Natural killer cell (primary cell): ENCODE measurements at regions not wholly inside any gene's neighbourhood (a gene's known extent, or its start where the extent isn't known, plus 50 kb on each side); places are given as distances from the start of the nearest gene placed in this dataset.

Experiments used
- ATAC-seq, 3 donors: fragments of 150-1000 bp in 2 of 3; fragments of 200-7000 bp in 1 of 3; cut with Tn5 transposase; 1 replicate in 1 of 3; 2 replicates in 2 of 3; pipeline ENCODE4 v1.10.0; 2021; ENCODE audit warnings: mild to moderate bottlenecking in 2 of 3, moderate library complexity in 2 of 3
- DNase-seq, 2 donors: peaks; one replicate each; pipeline versions ENCODE4 v3.0.0 to v3.0.0-alpha.2; 2013 to 2021; ENCODE audit warnings: mixed read lengths in 1 of 2
- H3K27ac ChIP-seq: one replicate; pipeline ENCODE4 v1.5.1; 2013; ENCODE audit warnings: mild to moderate bottlenecking, low read length
- H3K27me3 ChIP-seq: one replicate; pipeline ENCODE4 v1.6.1; 2013; ENCODE audit warnings: low read length; ENCODE audit not compliant: control insufficient read depth, insufficient read depth
- H3K36me3 ChIP-seq: one replicate; pipeline ENCODE4 v1.6.1; 2013; ENCODE audit warnings: low read length; ENCODE audit not compliant: control insufficient read depth, insufficient read depth
- H3K4me1 ChIP-seq: one replicate; pipeline ENCODE4 v1.6.1; 2013; ENCODE audit warnings: low read length; ENCODE audit not compliant: control insufficient read depth, insufficient read depth
- H3K4me3 ChIP-seq: one replicate; pipeline ENCODE4 v1.5.1; 2013; ENCODE audit warnings: low read length
- H3K9me3 ChIP-seq: one replicate; pipeline ENCODE4 v1.6.1; 2013; ENCODE audit warnings: low read length; ENCODE audit not compliant: control insufficient read depth, insufficient read depth
- H3K27ac Mint-ChIP-seq, 2 donors: one replicate each; pipeline ENCODE4 v1.8.0; 2022; ENCODE audit warnings: mild to moderate bottlenecking in 2 of 2, mixed read lengths in 2 of 2, moderate library complexity in 1 of 2
- H3K27me3 Mint-ChIP-seq, 2 donors: one replicate each; pipeline ENCODE4 v1.8.0; 2022; ENCODE audit warnings: low read depth in 2 of 2, mixed read lengths in 2 of 2
- H3K36me3 Mint-ChIP-seq: one replicate; pipeline ENCODE4 v1.8.0; 2022; ENCODE audit warnings: mixed read lengths
- H3K4me1 Mint-ChIP-seq, 2 donors: one replicate each; pipeline ENCODE4 v1.8.0; 2022; ENCODE audit warnings: mixed read lengths in 2 of 2
- H3K4me3 Mint-ChIP-seq: one replicate; pipeline ENCODE4 v1.8.0; 2022; ENCODE audit warnings: mild to moderate bottlenecking, moderate library complexity, mixed read lengths
- H3K9me3 Mint-ChIP-seq, 2 donors: one replicate each; pipeline ENCODE4 v1.8.0; 2022; ENCODE audit warnings: mixed read lengths in 2 of 2
- WGBS: methylation state at CpG from one replicate; pipeline ENCODE4 v1.1.7; 2013; ENCODE audit warnings: missing lambda C conversion rate; ENCODE audit not compliant: insufficient coverage; 5-methylcytosine and 5-hydroxymethylcytosine counted together
- intact Hi-C: fragments of 100-400 bp; cut with micrococcal nuclease; formaldehyde crosslinking; loops from one replicate; pipeline ENCODE4 v1.14.2; 2022
- TF ChIP-seq, protein P1 (sequence below): fragments of 200-600 bp; IDR thresholded peaks from one replicate; pipeline ENCODE4 v1.8.0; 2022; ENCODE audit warnings: antibody characterized with exemption

DNA sequence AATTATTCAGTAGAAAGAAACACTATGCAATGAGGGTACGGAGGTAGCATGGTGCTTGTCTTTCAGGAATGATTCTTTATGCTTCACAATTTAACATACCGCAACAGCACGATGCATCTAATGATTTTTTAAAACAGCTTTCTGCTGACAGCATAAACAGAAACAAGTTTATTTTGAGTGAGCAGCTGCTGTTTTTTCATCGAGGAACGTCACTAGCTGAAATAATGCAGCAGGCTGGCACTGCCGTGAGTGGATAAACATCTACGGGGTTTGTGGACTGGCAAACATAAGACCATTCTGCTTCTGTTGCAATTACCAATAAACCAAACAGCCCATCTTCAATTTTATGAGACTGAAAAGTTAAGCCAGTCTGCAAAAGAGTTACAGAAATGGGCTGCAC, 871.8 kb downstream of the RPS29 start:
- Histone ChIP-seq H3K4me3 (no peak overlapping the region), H3K36me3 (no peaks in the 10 kb centered on the region), H3K4me1 (no peaks in the 10 kb centered on the region), H3K27me3 (no peaks in the 10 kb centered on the region), H3K27ac (no peak overlapping the region), H3K9me3 (no peaks in the 10 kb centered on the region)
- intact Hi-C loops: no loop called here
- ATAC-seq: no peak
- Mint-ChIP-seq H3K27me3 (no peaks in the 10 kb centered on the region), H3K27ac (no peak overlapping the region), H3K9me3 (peaks cover 6 to 14% of the 10 kb centered on the region in 2 donors), H3K4me3 (no peak overlapping the region), H3K36me3 (no peaks in the 10 kb centered on the region), H3K4me1 (no peaks in the 10 kb centered on the region)
- WGBS: 95% methylated on average over 7 of the region's 7 CpGs
- DNase-seq: no peak
- TF ChIP-seq, protein P1, sequence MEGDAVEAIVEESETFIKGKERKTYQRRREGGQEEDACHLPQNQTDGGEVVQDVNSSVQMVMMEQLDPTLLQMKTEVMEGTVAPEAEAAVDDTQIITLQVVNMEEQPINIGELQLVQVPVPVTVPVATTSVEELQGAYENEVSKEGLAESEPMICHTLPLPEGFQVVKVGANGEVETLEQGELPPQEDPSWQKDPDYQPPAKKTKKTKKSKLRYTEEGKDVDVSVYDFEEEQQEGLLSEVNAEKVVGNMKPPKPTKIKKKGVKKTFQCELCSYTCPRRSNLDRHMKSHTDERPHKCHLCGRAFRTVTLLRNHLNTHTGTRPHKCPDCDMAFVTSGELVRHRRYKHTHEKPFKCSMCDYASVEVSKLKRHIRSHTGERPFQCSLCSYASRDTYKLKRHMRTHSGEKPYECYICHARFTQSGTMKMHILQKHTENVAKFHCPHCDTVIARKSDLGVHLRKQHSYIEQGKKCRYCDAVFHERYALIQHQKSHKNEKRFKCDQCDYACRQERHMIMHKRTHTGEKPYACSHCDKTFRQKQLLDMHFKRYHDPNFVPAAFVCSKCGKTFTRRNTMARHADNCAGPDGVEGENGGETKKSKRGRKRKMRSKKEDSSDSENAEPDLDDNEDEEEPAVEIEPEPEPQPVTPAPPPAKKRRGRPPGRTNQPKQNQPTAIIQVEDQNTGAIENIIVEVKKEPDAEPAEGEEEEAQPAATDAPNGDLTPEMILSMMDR: no peak

DNA sequence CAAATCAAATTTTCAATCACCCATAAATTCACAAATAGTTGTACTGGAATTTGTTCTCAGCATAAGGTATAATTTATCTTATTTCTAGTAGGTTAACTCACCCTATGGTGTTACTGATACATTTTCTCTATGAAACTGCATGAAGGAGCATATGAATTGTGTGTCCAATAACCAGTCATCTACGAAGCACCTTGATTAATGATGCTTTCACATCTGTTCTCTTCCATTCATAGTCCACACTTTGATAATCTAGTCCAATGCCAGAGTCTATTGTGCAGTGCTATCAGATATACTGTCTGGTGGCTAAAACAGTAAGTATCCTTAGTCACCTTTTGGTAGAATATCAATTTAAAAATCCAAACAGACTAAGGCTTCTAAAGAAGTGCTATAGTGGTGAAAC, 876.0 kb downstream of the RPS29 start:
- Mint-ChIP-seq H3K9me3 (peaks cover 9 to 11% of the 10 kb centered on the region in 2 donors), H3K4me1 (no peaks in the 10 kb centered on the region), H3K27ac (no peak overlapping the region), H3K4me3 (no peak overlapping the region), H3K27me3 (no peaks in the 10 kb centered on the region), H3K36me3 (no peaks in the 10 kb centered on the region)
- H3K9me3 ChIP-seq: no peaks in the 10 kb centered on the region
- no peaks in the 10 kb centered on the region for H3K36me3 ChIP-seq
- TF ChIP-seq, protein P1: no peak
- ATAC-seq (no peak), DNase-seq (no peak)
- no peaks in the 10 kb centered on the region for H3K4me1 ChIP-seq
- 83% methylated on average over 1 of the region's 1 CpG for WGBS
- intact Hi-C loops: no loop called here
- no peak overlapping the region for H3K27ac ChIP-seq
- no peak overlapping the region for H3K4me3 ChIP-seq
- H3K27me3 ChIP-seq: no peaks in the 10 kb centered on the region

DNA sequence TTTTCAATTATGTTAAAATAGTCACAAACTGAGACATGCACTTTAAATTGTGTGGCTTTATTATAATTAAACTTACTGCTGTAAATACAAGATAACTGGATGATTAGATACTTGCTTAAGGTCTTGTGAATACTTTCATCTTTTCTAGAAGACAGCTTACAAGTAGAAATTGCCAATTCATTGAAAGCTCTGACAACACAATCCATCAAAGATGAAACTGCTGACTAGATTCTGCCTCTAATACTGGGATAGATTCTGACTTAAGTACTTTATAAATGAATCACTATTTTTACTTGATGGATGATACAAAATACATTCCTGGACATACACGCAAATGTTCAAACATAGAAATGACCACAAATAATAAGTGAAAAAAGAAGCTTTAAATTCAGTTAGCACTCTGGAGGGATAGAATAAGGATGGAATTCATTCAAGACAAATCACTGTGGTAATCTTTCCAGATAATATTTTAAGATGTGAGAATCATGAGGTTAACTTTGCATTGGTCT, 876.8 kb downstream of the RPS29 start:
- no CpG with 5 or more reads among the region's 1 CpG for WGBS
- H3K27ac ChIP-seq: no peak overlapping the region
- no peaks in the 10 kb centered on the region for H3K36me3 Mint-ChIP-seq
- no peaks in the 10 kb centered on the region for H3K36me3 ChIP-seq
- DNase-seq: no peak
- H3K4me1 ChIP-seq: no peaks in the 10 kb centered on the region
- no peaks in the 10 kb centered on the region for H3K27me3 ChIP-seq
- no peak overlapping the region for H3K27ac Mint-ChIP-seq
- H3K4me3 Mint-ChIP-seq: no peak overlapping the region
- no peaks in the 10 kb centered on the region for H3K4me1 Mint-ChIP-seq
- H3K4me3 ChIP-seq: no peak overlapping the region
- TF ChIP-seq, protein P1: no peak
- no peaks in the 10 kb centered on the region for H3K27me3 Mint-ChIP-seq
- H3K9me3 Mint-ChIP-seq: peaks cover 9 to 11% of the 10 kb centered on the region in 2 donors
- ATAC-seq: no peak
- intact Hi-C loops: no loop called here
- H3K9me3 ChIP-seq: no peaks in the 10 kb centered on the region

DNA sequence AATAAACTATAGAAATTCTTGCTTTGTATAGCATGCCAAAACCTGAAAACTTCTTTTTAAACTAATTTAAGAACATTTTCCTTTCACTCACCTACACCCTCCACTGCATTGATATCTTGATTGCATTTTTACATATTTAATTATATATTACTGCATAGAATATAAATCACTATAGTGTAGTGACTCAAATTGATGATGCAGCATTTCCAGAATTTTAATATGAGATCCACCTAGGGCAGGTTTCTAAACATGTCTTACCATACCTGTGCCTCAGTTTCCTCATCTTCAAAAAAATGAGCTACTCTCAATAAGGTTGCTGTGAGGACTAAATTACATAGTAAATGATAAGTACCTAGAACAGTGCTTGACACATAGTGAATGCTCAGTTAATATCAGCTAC, 881.5 kb downstream of the RPS29 start:
- no peak overlapping the region for H3K27ac Mint-ChIP-seq
- H3K4me3 Mint-ChIP-seq: no peak overlapping the region
- Histone ChIP-seq H3K36me3 (no peaks in the 10 kb centered on the region), H3K4me3 (no peak overlapping the region), H3K4me1 (no peaks in the 10 kb centered on the region), H3K27me3 (no peaks in the 10 kb centered on the region), H3K27ac (no peak overlapping the region), H3K9me3 (no peaks in the 10 kb centered on the region)
- intact Hi-C loops: no loop called here
- peaks cover 11 to 13% of the 10 kb centered on the region in 2 donors for H3K9me3 Mint-ChIP-seq
- DNase-seq (no peak), ATAC-seq (no peak)
- H3K36me3 Mint-ChIP-seq: no peaks in the 10 kb centered on the region
- TF ChIP-seq, protein P1: no peak
- H3K4me1 Mint-ChIP-seq: no peaks in the 10 kb centered on the region
- no peaks in the 10 kb centered on the region for H3K27me3 Mint-ChIP-seq
